Loucy (cell line): ENCODE measurements at regions not wholly inside any gene's neighbourhood (a gene's known extent, or its start where the extent isn't known, plus 50 kb on each side); places are given as distances from the start of the nearest gene placed in this dataset.

Experiments used
- H2AFZ ChIP-seq: fragments of 200-600 bp; sonication (generic); 2 replicates; pipeline ENCODE4 v1.6.0; 2016; ENCODE audit warnings: antibody characterized with exemption, mild to moderate bottlenecking, low read length, moderate library complexity
- H3F3A ChIP-seq: fragments of 200-600 bp; 2 replicates; pipeline ENCODE4 v1.6.0; 2016; ENCODE audit warnings: antibody characterized with exemption, low read depth, mild to moderate bottlenecking
- H3K27me3 ChIP-seq: fragments of 200-600 bp; sonication (generic); 2 replicates; pipeline ENCODE4 v1.6.1; 2014; ENCODE audit warnings: low read length, mild to moderate bottlenecking; ENCODE audit not compliant: insufficient read depth, poor library complexity, severe bottlenecking
- H3K36me3 ChIP-seq: fragments of 200-600 bp; sonication (generic); 2 replicates; pipeline ENCODE4 v1.6.1; 2016; ENCODE audit warnings: low read length; ENCODE audit not compliant: insufficient read depth
- H3K4me1 ChIP-seq: fragments of 200-600 bp; sonication (generic); 2 replicates; pipeline ENCODE4 v1.5.1; 2014; ENCODE audit warnings: low read length, mild to moderate bottlenecking; ENCODE audit not compliant: insufficient read depth, poor library complexity, severe bottlenecking
- H3K4me2 ChIP-seq: fragments of 200-600 bp; sonication (generic); 2 replicates; pipeline ENCODE4 v1.6.0; 2014; ENCODE audit warnings: antibody characterized with exemption, low read length, low read depth, mild to moderate bottlenecking; ENCODE audit not compliant: poor library complexity, severe bottlenecking
- H3K4me3 ChIP-seq: fragments of 200-600 bp; sonication (generic); 2 replicates; pipeline ENCODE4 v1.5.1; 2014; ENCODE audit warnings: low read length, mild to moderate bottlenecking, mixed read lengths; ENCODE audit not compliant: poor library complexity, severe bottlenecking
- H3K79me2 ChIP-seq: fragments of 200-600 bp; sonication (generic); 2 replicates; pipeline ENCODE4 v1.6.1; 2014; ENCODE audit warnings: low read length; ENCODE audit not compliant: insufficient read depth
- H3K9ac ChIP-seq: fragments of 200-600 bp; sonication (generic); 2 replicates; pipeline ENCODE4 v1.6.0; 2014; ENCODE audit warnings: mild to moderate bottlenecking, low read depth, low read length, moderate library complexity; ENCODE audit not compliant: poor library complexity, severe bottlenecking
- H3K9me2 ChIP-seq: fragments of 200-600 bp; sonication (generic); replicated peaks from 2 replicates; pipeline ENCODE4 v1.6.1; 2016; ENCODE audit warnings: low read depth, low read length, mixed read lengths
- H3K9me3 ChIP-seq: fragments of 200-600 bp; sonication (generic); 2 replicates; pipeline ENCODE4 v1.6.1; 2014; ENCODE audit warnings: mild to moderate bottlenecking, antibody characterized with exemption, low read length, low read depth; ENCODE audit not compliant: insufficient read depth
- H4K20me1 ChIP-seq: fragments of 200-600 bp; sonication (generic); 2 replicates; pipeline ENCODE4 v1.6.0; 2014; ENCODE audit warnings: antibody characterized with exemption, low read length, mild to moderate bottlenecking; ENCODE audit not compliant: insufficient read depth, poor library complexity, severe bottlenecking
- CTCF ChIP-seq: fragments of 200-600 bp; sonication (generic); conservative IDR thresholded peaks from 2 replicates; pipeline ENCODE4 v1.5.1; 2014; ENCODE audit warnings: mild to moderate bottlenecking, antibody characterized with exemption, low read length
- EZH2phosphoT487 ChIP-seq: fragments of 200-600 bp; IDR thresholded peaks from 2 replicates; pipeline ENCODE4 v1.6.1; 2018; ENCODE audit warnings: antibody characterized with exemption, mild to moderate bottlenecking, moderate library complexity, borderline replicate concordance

GRCh38 chr12:116399055-116399454 lies 121.6 kb upstream of the MED13L start:
- no peaks in the 10 kb centered on the region for H4K20me1 ChIP-seq

GRCh38 chr12:116400636-116401372 lies 123.3 kb upstream of the MED13L start:
- Histone ChIP-seq H3K4me3 (no peak overlapping the region), H3K4me1 (no peaks in the 10 kb centered on the region), H3K9ac (no peak overlapping the region), H3K36me3 (no peaks in the 10 kb centered on the region), H4K20me1 (no peaks in the 10 kb centered on the region), H2AFZ (no peak overlapping the region), H3K79me2 (no peaks in the 10 kb centered on the region), H3K4me2 (no peak overlapping the region), H3K9me3 (peaks cover 4% of the 10 kb centered on the region; the same call in 1 of the 2 replicates), H3F3A (no peaks in the 10 kb centered on the region), H3K9me2 (no peaks in the 10 kb centered on the region), H3K27me3 (no peaks in the 10 kb centered on the region)
- TF ChIP-seq EZH2phosphoT487 (no peak), CTCF (no peak)

More at GRCh38 chr12:116399055-116399454, 121.6 kb upstream of the MED13L start:
- H3K36me3 ChIP-seq: no peaks in the 10 kb centered on the region
- H3K9me3 ChIP-seq: peaks cover 4% of the 10 kb centered on the region; the same call in 1 of the 2 replicates
- H3K9ac ChIP-seq: no peak overlapping the region
- no peak overlapping the region for H3K4me3 ChIP-seq
- H3K9me2 ChIP-seq: no peaks in the 10 kb centered on the region
- no peaks in the 10 kb centered on the region for H3F3A ChIP-seq
- H2AFZ ChIP-seq: no peak overlapping the region
- no peaks in the 10 kb centered on the region for H3K27me3 ChIP-seq
- H3K79me2 ChIP-seq: no peaks in the 10 kb centered on the region
- no peak for TF ChIP-seq CTCF
- no peak for TF ChIP-seq EZH2phosphoT487
- H3K4me1 ChIP-seq: no peaks in the 10 kb centered on the region
- no peak overlapping the region for H3K4me2 ChIP-seq

- Histone ChIP-seq H3K4me1 (no peaks in the 10 kb centered on the region), H3K27me3 (no peaks in the 10 kb centered on the region), H4K20me1 (no peaks in the 10 kb centered on the region), H3K9me3 (peaks cover 4% of the 10 kb centered on the region; the same call in 1 of the 2 replicates), H3K9me2 (no peaks in the 10 kb centered on the region), H2AFZ (no peak overlapping the region), H3F3A (no peaks in the 10 kb centered on the region), H3K79me2 (no peaks in the 10 kb centered on the region), H3K36me3 (no peaks in the 10 kb centered on the region), H3K9ac (no peak overlapping the region), H3K4me3 (no peak overlapping the region), H3K4me2 (no peak overlapping the region)
- no peak for TF ChIP-seq EZH2phosphoT487
- no peak for TF ChIP-seq CTCF
These were observed 124.1 kb upstream of the MED13L start for GRCh38 chr12:116401565-116401964.
